ENCODE measurements at regions not wholly inside any gene's neighbourhood (a gene's known extent, or its start where the extent isn't known, plus 50 kb on each side); places are given as distances from the start of the nearest gene placed in this dataset.
A peak's percentile ranks its signal among the peaks of the same experiment; 100 is the strongest.

GRCh38 chr2:239781454-239781853 is 243.7 kb downstream of the NDUFA10 start:
- H3K36me3 ChIP-seq, result no peaks in the 10 kb centered on the region
- no peaks in the 10 kb centered on the region for H3K9me3 ChIP-seq
- no peak for TF ChIP-seq CTCF (IDR thresholded peaks at IDR 0.05; ENCODE audit: low read depth, low read length)
- H3K4me1 ChIP-seq, result no peaks in the 10 kb centered on the region
- H3K27me3 ChIP-seq, result peaks cover 7% of the 10 kb centered on the region
- no peak for DNase-seq
- H3K4me3 ChIP-seq (ENCODE audit: low read depth, low read length), result no peak overlapping the region

DNA sequence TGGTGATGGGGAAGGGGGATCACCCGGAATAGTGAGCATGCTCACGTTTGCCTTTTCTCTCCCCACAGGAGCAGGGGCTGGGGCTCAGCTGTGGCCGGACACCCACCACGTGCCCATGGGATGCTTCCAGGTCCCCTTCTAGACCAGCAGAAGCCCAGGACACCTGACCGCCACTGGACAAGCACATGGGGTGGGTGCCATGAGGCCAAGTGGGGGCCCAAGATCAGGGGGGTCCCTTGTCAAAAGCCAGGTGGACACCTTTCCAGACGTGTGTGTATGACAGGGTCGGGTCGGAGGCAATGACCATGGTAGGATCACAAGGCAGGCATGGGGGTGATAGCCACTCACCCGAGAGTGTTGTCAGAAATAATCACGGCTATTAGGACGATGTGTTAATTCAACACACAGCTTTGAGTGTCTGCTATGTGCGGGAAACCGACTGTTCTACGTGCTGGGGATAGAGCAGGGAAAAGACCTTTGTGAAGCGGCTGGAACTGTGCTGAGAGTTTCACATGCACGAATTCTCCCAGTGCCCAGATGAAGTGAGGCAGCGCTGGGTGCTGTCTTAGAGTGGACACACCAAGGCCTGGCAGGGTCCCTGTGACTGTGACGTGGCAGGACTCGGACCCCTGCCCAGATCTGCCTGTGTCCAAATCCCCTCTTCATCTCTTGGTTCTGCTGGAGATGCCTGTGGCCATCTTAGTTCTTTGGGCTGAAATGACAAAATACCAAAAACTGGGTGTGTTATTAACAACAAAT is 244.7 kb downstream of the NDUFA10 start:
- Histone ChIP-seq H3K4me3 (ENCODE audit: low read depth, low read length) (no peak overlapping the region), H3K4me1 (no peaks in the 10 kb centered on the region), H3K27me3 (peaks cover 18% of the 10 kb centered on the region), H3K9me3 (no peaks in the 10 kb centered on the region), H3K36me3 (no peaks in the 10 kb centered on the region)
- TF ChIP-seq CTCF (IDR thresholded peaks at IDR 0.05; ENCODE audit: low read depth, low read length), result no peak
- peak; percentile 2 for DNase-seq

DNA sequence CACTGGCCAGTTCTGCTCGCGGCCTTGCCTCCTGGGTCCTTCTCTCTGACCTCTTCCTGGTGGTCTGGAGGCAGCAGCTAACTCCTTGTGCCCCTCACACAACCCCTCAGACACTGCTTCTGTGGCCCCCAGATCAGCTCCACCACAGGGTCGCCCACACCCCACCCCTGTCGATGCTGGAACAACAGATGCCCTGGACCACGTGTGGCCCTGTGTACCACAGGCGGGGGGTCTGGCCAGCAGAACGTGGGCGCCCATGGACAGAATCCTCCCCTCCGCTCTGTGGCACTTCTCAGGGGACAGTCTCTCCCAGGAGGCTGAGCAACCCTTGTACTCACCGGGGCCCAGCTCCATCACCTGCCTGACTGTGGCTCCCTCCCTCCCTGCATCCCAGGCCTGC is 245.6 kb downstream of the NDUFA10 start:
- DNase-seq, result peak; percentile 2

GRCh38 chr2:239778861-239779558 is 246.1 kb downstream of the NDUFA10 start:
- Histone ChIP-seq H3K36me3 (no peaks in the 10 kb centered on the region), H3K4me3 (ENCODE audit: low read depth, low read length) (no peak overlapping the region), H3K4me1 (no peaks in the 10 kb centered on the region), H3K9me3 (no peaks in the 10 kb centered on the region), H3K27me3 (peaks cover 29% of the 10 kb centered on the region)
- no peak for TF ChIP-seq CTCF (IDR thresholded peaks at IDR 0.05; ENCODE audit: low read depth, low read length)
- DNase-seq, result peak; percentile 2

More for the DNA sequence above, 245.6 kb downstream of the NDUFA10 start:
- H3K9me3 ChIP-seq, result no peaks in the 10 kb centered on the region
- peaks cover 26% of the 10 kb centered on the region for H3K27me3 ChIP-seq
- TF ChIP-seq CTCF (IDR thresholded peaks at IDR 0.05; ENCODE audit: low read depth, low read length), result no peak
- no peaks in the 10 kb centered on the region for H3K36me3 ChIP-seq
- no peak overlapping the region for H3K4me3 ChIP-seq (ENCODE audit: low read depth, low read length)
- no peaks in the 10 kb centered on the region for H3K4me1 ChIP-seq

GRCh38 chr2:239778042-239778851 is 246.9 kb downstream of the NDUFA10 start:
- Histone ChIP-seq H3K4me1 (no peaks in the 10 kb centered on the region), H3K4me3 (ENCODE audit: low read depth, low read length) (no peak overlapping the region), H3K9me3 (no peaks in the 10 kb centered on the region), H3K27me3 (peaks cover 29% of the 10 kb centered on the region), H3K36me3 (no peaks in the 10 kb centered on the region)
- no peak for TF ChIP-seq CTCF (IDR thresholded peaks at IDR 0.05; ENCODE audit: low read depth, low read length)
- DNase-seq, result no peak
